Brain microvascular endothelial cell (primary cell): ENCODE measurements at regions not wholly inside any gene's neighbourhood (a gene's known extent, or its start where the extent isn't known, plus 50 kb on each side); places are given as distances from the start of the nearest gene placed in this dataset.
A peak's percentile ranks its signal among the peaks of the same experiment; 100 is the strongest.

Experiments used
- DNase-seq: peaks from one replicate; pipeline ENCODE4 v3.0.0-alpha.2; 2020
- H3K27ac ChIP-seq: fragments of 250-450 bp; sonication (Bioruptor Pico); 2 replicates; pipeline ENCODE4 v1.5.1; 2020; ENCODE audit warnings: mild to moderate bottlenecking, moderate library complexity
- H3K27me3 ChIP-seq: fragments of 250-450 bp; sonication (Bioruptor Pico); replicated peaks from 2 replicates; pipeline ENCODE4 v1.5.1; 2020; ENCODE audit warnings: mild to moderate bottlenecking
- H3K36me3 ChIP-seq: fragments of 250-450 bp; sonication (Bioruptor Pico); replicated peaks from 2 replicates; pipeline ENCODE4 v1.5.1; 2020; ENCODE audit warnings: mild to moderate bottlenecking
- H3K4me3 ChIP-seq: 2 replicates; pipeline ENCODE4 v1.5.1; 2011; ENCODE audit warnings: low read depth, mild to moderate bottlenecking, control low read depth, low read length, moderate library complexity
- CTCF ChIP-seq: IDR thresholded peaks from 2 replicates; pipeline ENCODE4 v1.5.1; 2011; ENCODE audit warnings: low read depth, mild to moderate bottlenecking, moderate library complexity, low read length, control low read depth, inconsistent platforms; ENCODE audit errors: missing control alignments
- in situ Hi-C: cut with HindIII; loops from 2 replicates; pipeline ENCODE4 v1.10.0; 2017; ENCODE audit warnings: low sequenced_read_pairs, low pct_ligation_motif_present

GRCh38 chr10:31725436-31725835 lies 203.2 kb downstream of the ARHGAP12 start:
- in situ Hi-C loops, result no loop called here
- Histone ChIP-seq H3K27ac (no peak overlapping the region), H3K4me3 (no peak overlapping the region), H3K27me3 (no peaks in the 10 kb centered on the region), H3K36me3 (no peaks in the 10 kb centered on the region)
- no peak for TF ChIP-seq CTCF
- no peak for DNase-seq

- in situ Hi-C loops, result no loop called here
- Histone ChIP-seq H3K36me3 (no peaks in the 10 kb centered on the region), H3K27ac (no peak overlapping the region), H3K4me3 (no peak overlapping the region), H3K27me3 (no peaks in the 10 kb centered on the region)
- DNase-seq, result no peak
- no peak for TF ChIP-seq CTCF
These were observed 204.3 kb downstream of the ARHGAP12 start for GRCh38 chr10:31724296-31724695.

- in situ Hi-C loops, result no loop called here
These were observed 205.4 kb downstream of the ARHGAP12 start for GRCh38 chr10:31723106-31723750.

GRCh38 chr10:31721096-31721495 lies 207.5 kb downstream of the ARHGAP12 start:
- in situ Hi-C loops, result no loop called here
- Histone ChIP-seq H3K27me3 (no peaks in the 10 kb centered on the region), H3K36me3 (no peaks in the 10 kb centered on the region), H3K4me3 (no peak overlapping the region), H3K27ac (no peak overlapping the region)
- TF ChIP-seq CTCF, result no peak
- no peak for DNase-seq

More at GRCh38 chr10:31723106-31723750, 205.4 kb downstream of the ARHGAP12 start:
- peak; percentile 14 for DNase-seq
- TF ChIP-seq CTCF, result no peak
- no peaks in the 10 kb centered on the region for H3K36me3 ChIP-seq
- H3K27me3 ChIP-seq, result no peaks in the 10 kb centered on the region
- no peak overlapping the region for H3K27ac ChIP-seq
- no peak overlapping the region for H3K4me3 ChIP-seq

GRCh38 chr10:31720546-31720945 lies 208.1 kb downstream of the ARHGAP12 start:
- Histone ChIP-seq H3K36me3 (no peaks in the 10 kb centered on the region), H3K4me3 (no peak overlapping the region)
- in situ Hi-C loops, result no loop called here

More at GRCh38 chr10:31720546-31720945, 208.1 kb downstream of the ARHGAP12 start:
- Histone ChIP-seq H3K27me3 (no peaks in the 10 kb centered on the region), H3K27ac (no peak overlapping the region)
- no peak for TF ChIP-seq CTCF
- DNase-seq, result no peak
